Epithelial cell of prostate (primary cell): ENCODE measurements at regions not wholly inside any gene's neighbourhood (a gene's known extent, or its start where the extent isn't known, plus 50 kb on each side); places are given as distances from the start of the nearest gene placed in this dataset.

ENCODE experiments used
- DNase-seq: peaks from one replicate; pipeline ENCODE4 v3.0.0-alpha.2; 2011; ENCODE audit warnings: low read depth, low spot score
- H3K27ac ChIP-seq: fragments of 450-650 bp; 2 replicates; pipeline ENCODE4 v1.5.1; 2017; ENCODE audit warnings: mild to moderate bottlenecking

- H3K27ac ChIP-seq, result no peak overlapping the region
- DNase-seq, result no peak
These were observed 207.2 kb upstream of the RFX3 start for GRCh38 chr9:3733039-3733408.

GRCh38 chr9:3732077-3733038 is 206.6 kb upstream of the RFX3 start:
- no peak overlapping the region for H3K27ac ChIP-seq
- peak; percentile 33 for DNase-seq

GRCh38 chr9:3730511-3730922 is 204.7 kb upstream of the RFX3 start:
- H3K27ac ChIP-seq, result no peak overlapping the region
- no peak for DNase-seq

GRCh38 chr9:3721096-3721495 is 195.3 kb upstream of the RFX3 start:
- H3K27ac ChIP-seq, result no peak overlapping the region
- DNase-seq, result no peak

GRCh38 chr9:3719286-3719685 is 193.5 kb upstream of the RFX3 start:
- no peak overlapping the region for H3K27ac ChIP-seq
- no peak for DNase-seq

- no peak for DNase-seq
These were observed 190.6 kb upstream of the RFX3 start for GRCh38 chr9:3716415-3716814.

GRCh38 chr9:3708751-3709150 is 182.9 kb upstream of the RFX3 start:
- no peak overlapping the region for H3K27ac ChIP-seq
- DNase-seq, result peak; percentile 46

More at GRCh38 chr9:3716415-3716814, 190.6 kb upstream of the RFX3 start:
- no peak overlapping the region for H3K27ac ChIP-seq

- H3K27ac ChIP-seq, result no peak overlapping the region
- DNase-seq, result no peak
These were observed 179.1 kb upstream of the RFX3 start for GRCh38 chr9:3704890-3705289.

GRCh38 chr9:3700772-3701171 is 175.0 kb upstream of the RFX3 start:
- no peak overlapping the region for H3K27ac ChIP-seq
- no peak for DNase-seq

GRCh38 chr9:3699883-3700282 is 174.1 kb upstream of the RFX3 start:
- H3K27ac ChIP-seq, result no peak overlapping the region
- DNase-seq, result no peak

- no peak for DNase-seq
- no peak overlapping the region for H3K27ac ChIP-seq
These were observed 172.7 kb upstream of the RFX3 start for GRCh38 chr9:3698531-3698930.

- no peak overlapping the region for H3K27ac ChIP-seq
- no peak for DNase-seq
These were observed 172.3 kb upstream of the RFX3 start for GRCh38 chr9:3698076-3698475.

GRCh38 chr9:3696368-3696767 is 170.6 kb upstream of the RFX3 start:
- no peak overlapping the region for H3K27ac ChIP-seq
- no peak for DNase-seq

GRCh38 chr9:3692606-3693005 is 166.8 kb upstream of the RFX3 start:
- no peak for DNase-seq

GRCh38 chr9:3689555-3689954 is 163.8 kb upstream of the RFX3 start:
- DNase-seq, result no peak
- H3K27ac ChIP-seq, result no peak overlapping the region

More at GRCh38 chr9:3692606-3693005, 166.8 kb upstream of the RFX3 start:
- no peak overlapping the region for H3K27ac ChIP-seq

- DNase-seq, result no peak
These were observed 161.3 kb upstream of the RFX3 start for GRCh38 chr9:3687145-3687544.

GRCh38 chr9:3682186-3682585 is 156.4 kb upstream of the RFX3 start:
- no peak overlapping the region for H3K27ac ChIP-seq
- no peak for DNase-seq

More at GRCh38 chr9:3687145-3687544, 161.3 kb upstream of the RFX3 start:
- no peak overlapping the region for H3K27ac ChIP-seq

- DNase-seq, result no peak
- no peak overlapping the region for H3K27ac ChIP-seq
These were observed 151.7 kb upstream of the RFX3 start for GRCh38 chr9:3677541-3677940.

- DNase-seq, result no peak
These were observed 151.0 kb upstream of the RFX3 start for GRCh38 chr9:3676766-3677165.

GRCh38 chr9:3675946-3676345 is 150.1 kb upstream of the RFX3 start:
- H3K27ac ChIP-seq, result no peak overlapping the region
- no peak for DNase-seq

More at GRCh38 chr9:3676766-3677165, 151.0 kb upstream of the RFX3 start:
- H3K27ac ChIP-seq, result no peak overlapping the region

- no peak for DNase-seq
- H3K27ac ChIP-seq, result no peak overlapping the region
These were observed 148.8 kb upstream of the RFX3 start for GRCh38 chr9:3674561-3674960.

- DNase-seq, result no peak
- H3K27ac ChIP-seq, result no peak overlapping the region
These were observed 146.6 kb upstream of the RFX3 start for GRCh38 chr9:3672399-3672798.
